K562 (cell line): ENCODE measurements at regions not wholly inside any gene's neighbourhood (a gene's known extent, or its start where the extent isn't known, plus 50 kb on each side); places are given as distances from the start of the nearest gene placed in this dataset.

ENCODE experiments used
- CTCF ChIP-seq, 3 experiments: IDR thresholded peaks in 2 of 3; conservative IDR thresholded peaks in 1 of 3; 2 replicates each; pipeline ENCODE4 v1.5.1; 2011 to 2012; ENCODE audit warnings: low read length in 3 of 3, mild to moderate bottlenecking in 3 of 3, control low read depth in 2 of 3, improper control_type of control experiment in 1 of 3, inconsistent platforms in 1 of 3, low read depth in 1 of 3, mixed read lengths in 1 of 3, moderate library complexity in 1 of 3; ENCODE audit not compliant: insufficient read depth in 2 of 3
- FOXK1 ChIP-seq: sonication (generic); formaldehyde crosslinking; IDR thresholded peaks from 2 replicates; pipeline ENCODE4 v1.8.0; 2022; ENCODE audit warnings: missing genetic modification reagents, mild to moderate bottlenecking, borderline replicate concordance
- MAFF ChIP-seq: IDR thresholded peaks from 2 replicates; pipeline ENCODE4 v1.6.1; 2012; ENCODE audit warnings: low read length, improper control_type of control experiment
- NELFE ChIP-seq: IDR thresholded peaks from 2 replicates; pipeline ENCODE4 v1.6.1; 2011; ENCODE audit warnings: mild to moderate bottlenecking; ENCODE audit not compliant: insufficient read depth, insufficient read length
- POLR2AphosphoS2 ChIP-seq: IDR thresholded peaks from 2 replicates; pipeline ENCODE4 v1.6.1; 2012; ENCODE audit warnings: low read length, improper control_type of control experiment
- RFX1 ChIP-seq: fragments of 450-650 bp; IDR thresholded peaks from 2 replicates; pipeline ENCODE4 v1.6.1; 2016; ENCODE audit warnings: mild to moderate bottlenecking, moderate library complexity
- SMAD3 ChIP-seq: fragments of 450-650 bp; formaldehyde crosslinking; conservative IDR thresholded peaks from 2 replicates; pipeline ENCODE4 v1.4.0; 2020; ENCODE audit warnings: mild to moderate bottlenecking
- TCF7L2 ChIP-seq: fragments of 150-350 bp; IDR thresholded peaks from 2 replicates; pipeline ENCODE4 v1.6.1; 2016; ENCODE audit warnings: low read depth, mild to moderate bottlenecking, low read length, moderate library complexity
- YY1 ChIP-seq, 3 experiments: IDR thresholded peaks; 2 replicates each; pipeline ENCODE4 v1.6.1; 2011; ENCODE audit warnings: low read length in 2 of 3, mild to moderate bottlenecking in 2 of 3, moderate library complexity in 2 of 3, borderline replicate concordance in 1 of 3, control low read depth in 1 of 3, low read depth in 1 of 3; ENCODE audit not compliant: insufficient read depth in 3 of 3, insufficient replicate concordance in 2 of 3, control insufficient read depth in 1 of 3, insufficient read length in 1 of 3; ENCODE audit errors: extremely low read depth in 1 of 3

GRCh38 chr3:127061641-127062040, 78.7 kb downstream of the PLXNA1 start:
- TF ChIP-seq FOXK1 (CRISPR knock-in tag): no peak
- no peak for TF ChIP-seq NELFE
- TF ChIP-seq POLR2AphosphoS2: no peak
- TF ChIP-seq YY1 (IDR thresholded peaks at IDR 0.05; ENCODE audit: borderline replicate concordance in 1 of 3, control insufficient read depth in 1 of 3, extremely low read depth in 1 of 3, insufficient read depth in 3 of 3, insufficient read length in 1 of 3, insufficient replicate concordance in 2 of 3, low read depth in 1 of 3, low read length in 2 of 3): no peak
- no peak for TF ChIP-seq SMAD3
- TF ChIP-seq MAFF: no peak
- no peak for TF ChIP-seq RFX1
- TF ChIP-seq TCF7L2: no peak
- TF ChIP-seq CTCF (IDR thresholded peaks at IDR 0.05 in 2 of 3, conservative IDR thresholded peaks at IDR 0.05 in 1 of 3; ENCODE audit: insufficient read depth in 2 of 3, low read depth in 1 of 3, low read length in 3 of 3): no peak
